ENCODE measurements at regions not wholly inside any gene's neighbourhood (a gene's known extent, or its start where the extent isn't known, plus 50 kb on each side); places are given as distances from the start of the nearest gene placed in this dataset.
"Not testable (repeated sequence)": the region's sequence is repeated elsewhere in the genome, so short reads cannot be mapped to it uniquely, and the experiment has no call there.

DNA sequence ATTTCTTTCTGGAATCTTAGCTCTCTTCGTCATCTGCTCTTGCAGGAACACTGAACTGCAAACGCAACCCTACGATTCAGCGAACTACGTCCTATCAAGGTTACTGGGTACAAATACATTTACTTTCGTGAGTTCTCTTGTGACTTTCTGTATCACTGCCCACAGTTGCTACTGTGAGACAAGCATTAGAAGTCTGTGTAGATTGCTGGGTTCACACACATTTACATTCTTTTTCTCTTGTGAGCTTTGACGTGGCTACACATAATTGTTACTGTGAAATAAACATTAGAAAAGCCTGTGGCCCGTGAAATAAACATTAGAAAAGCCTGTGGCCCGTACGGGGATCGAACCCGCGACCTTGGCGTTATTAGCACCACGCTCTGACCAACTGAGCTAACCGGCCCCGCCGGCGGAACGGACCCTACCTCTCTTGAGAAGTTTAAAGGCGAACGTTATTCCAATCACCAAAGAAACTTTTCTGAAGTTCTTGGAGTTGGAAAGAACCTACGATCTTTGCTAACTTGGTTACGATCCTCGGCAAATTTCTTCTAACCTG, 61.2 kb upstream of the ZNF322 start:
- not testable (repeated sequence) for FAIRE-seq; DNase-seq (ENCODE audit: low spot score)

DNA sequence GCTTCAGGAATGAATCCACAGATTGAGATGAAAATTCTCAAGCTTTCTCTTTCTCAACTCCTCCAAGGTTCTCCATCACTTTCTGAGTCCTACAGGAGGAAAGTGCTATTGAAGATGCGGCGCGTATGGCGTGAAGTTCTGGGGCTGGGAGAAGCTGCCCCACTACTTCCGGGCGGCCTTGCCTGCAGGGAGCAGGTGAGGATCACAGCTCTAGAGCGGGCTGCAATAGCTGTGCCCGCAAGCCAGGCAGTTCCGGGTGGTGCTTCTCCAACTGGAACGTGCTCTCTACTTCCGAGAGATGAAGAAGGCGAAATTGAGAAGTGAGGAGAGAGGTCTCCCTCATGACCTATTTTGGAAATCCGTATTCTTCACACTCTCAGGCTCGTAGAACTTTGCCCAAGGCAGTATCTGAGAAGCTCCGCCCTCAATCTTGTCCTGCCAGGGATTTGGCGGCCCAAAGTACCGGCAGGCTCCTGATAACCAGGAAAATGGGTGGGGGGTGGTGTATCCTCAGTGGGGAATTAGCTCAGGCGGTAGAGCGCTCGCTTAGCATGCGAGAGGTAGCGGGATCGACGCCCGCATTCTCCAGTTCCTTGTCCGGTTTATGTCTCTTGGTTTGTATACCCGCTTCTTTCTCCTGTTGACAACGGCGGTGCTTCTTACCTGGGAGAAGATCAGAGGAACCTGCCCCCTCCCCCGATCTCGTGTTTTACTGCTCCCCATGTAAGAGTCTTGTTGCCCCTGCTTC, 70.6 kb upstream of the ZNF322 start:
- not testable (repeated sequence) for FAIRE-seq; DNase-seq (ENCODE audit: low spot score)

DNA sequence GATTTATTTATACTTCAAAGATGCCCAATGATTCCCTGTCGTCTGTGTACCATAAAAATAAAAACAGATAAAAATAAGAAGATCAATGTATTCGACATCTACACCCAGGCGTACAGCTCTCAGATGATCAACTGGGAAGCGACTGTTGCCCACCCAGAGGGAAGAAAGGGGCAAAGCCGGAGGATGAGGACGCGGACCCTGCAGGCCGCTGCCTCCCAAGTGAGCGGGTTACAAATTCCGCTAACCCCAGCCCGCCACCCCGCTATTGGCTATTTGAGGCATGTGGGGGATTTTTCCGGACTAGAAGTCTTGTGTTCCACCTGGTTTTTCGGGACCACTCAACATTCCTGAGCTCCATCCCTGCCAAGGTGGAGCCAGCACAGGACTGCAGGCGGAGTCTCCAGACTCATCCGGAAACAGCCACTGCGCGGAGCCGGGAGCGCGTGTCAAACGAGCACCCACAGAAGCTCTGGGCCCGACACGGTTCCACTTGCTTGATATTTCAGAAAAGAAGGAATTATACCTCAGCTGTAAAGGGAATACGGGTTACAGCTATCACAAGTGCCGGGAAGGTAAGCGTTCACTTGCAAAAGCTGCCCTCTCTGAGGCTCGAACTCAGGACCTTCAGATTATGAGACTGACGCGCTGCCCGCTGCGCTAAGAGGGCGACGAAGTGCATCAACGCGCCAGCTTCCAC, 75.4 kb upstream of the ZNF322 start:
- DNase-seq (ENCODE audit: low spot score); FAIRE-seq: not testable (repeated sequence)

DNA sequence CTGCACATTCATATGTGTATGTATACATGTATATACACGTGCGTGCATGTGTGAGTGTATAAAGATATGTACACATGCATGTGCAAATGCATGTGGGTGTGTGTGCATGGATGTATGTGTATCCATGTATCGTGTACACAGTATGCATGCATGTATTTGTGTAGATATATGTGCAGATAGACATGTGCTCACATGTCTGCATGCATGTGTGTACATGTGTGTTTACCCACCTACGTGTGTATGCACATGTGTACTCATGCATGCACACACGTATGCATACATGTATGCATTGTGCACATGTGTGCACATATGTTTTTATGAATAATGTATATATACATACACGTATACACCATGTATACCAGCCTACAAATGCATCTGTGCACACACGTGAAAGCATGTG, 80.3 kb upstream of the ZNF322 start:
- no peak for FAIRE-seq

DNA sequence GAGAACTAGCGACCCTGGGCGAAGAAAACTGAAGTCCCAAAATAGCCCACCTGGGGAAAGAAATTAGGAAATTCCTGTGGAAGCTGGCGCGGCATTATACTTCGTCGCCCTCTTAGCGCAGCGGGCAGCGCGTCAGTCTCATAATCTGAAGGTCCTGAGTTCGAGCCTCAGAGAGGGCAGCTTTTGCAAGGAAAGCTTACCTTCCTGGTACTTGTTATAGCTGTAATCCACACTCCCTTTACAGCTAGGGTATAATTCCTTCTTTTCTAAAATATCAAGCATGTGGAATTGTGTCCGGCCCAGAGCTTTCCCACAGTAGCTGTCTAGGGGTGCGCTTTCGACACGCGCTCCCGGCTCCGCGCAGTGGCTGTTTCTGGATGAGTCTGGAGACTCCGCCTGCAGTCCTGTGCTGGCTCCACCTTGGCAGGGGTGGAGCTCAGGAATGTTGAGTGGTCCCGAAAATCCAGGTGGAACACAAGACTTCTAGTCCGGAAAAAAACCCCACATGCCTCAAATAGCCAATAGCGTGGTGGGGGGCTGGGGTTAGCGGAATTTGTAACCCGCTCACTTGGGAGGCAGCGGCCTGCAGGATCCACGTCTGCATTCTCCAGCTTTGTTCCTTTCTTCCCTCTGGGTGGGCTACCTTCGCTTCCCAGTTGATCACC, 83.7 kb upstream of the ZNF322 start:
- FAIRE-seq: no peak
- DNase-seq (ENCODE audit: low spot score): peak; percentile 26

More for the DNA sequence above, 80.3 kb upstream of the ZNF322 start:
- no peak for DNase-seq (ENCODE audit: low spot score)

DNA sequence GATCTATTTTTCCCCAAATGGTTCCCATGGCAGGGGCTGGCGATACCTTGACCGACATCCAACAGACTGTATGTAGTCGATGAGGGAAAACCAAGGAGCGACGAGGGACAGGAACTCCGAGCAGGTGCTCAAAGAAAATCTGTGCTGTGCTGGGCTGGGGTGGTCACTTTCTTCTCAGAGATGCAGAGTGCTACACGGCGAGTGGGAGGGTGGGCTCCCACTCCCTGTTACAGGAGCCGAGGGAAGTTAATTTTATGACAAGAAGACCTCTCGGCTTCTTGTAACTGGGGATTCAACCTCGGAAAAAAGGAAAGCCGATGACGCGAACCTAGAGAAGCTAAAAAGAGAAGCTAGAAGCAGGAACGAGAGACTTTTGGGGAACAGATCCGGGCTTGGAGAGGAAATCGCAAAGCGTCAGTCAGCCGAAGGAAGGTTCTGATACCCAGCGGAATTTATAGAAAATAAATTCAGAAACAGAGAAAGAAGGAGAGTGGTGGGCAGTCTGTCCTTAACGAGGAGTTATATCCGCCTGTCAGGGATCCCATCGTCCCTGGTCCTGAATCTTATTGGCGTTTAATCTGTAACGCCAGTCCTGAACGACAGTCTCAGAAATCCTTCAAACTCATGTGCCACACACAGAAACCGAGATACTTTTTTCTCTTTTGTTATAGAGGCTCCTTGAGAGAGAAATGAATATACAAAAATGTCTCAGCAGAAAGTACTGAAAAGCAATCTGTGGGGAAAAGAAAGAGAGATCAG, 84.6 kb upstream of the ZNF322 start:
- FAIRE-seq (no peak), DNase-seq (ENCODE audit: low spot score) (no peak)

DNA sequence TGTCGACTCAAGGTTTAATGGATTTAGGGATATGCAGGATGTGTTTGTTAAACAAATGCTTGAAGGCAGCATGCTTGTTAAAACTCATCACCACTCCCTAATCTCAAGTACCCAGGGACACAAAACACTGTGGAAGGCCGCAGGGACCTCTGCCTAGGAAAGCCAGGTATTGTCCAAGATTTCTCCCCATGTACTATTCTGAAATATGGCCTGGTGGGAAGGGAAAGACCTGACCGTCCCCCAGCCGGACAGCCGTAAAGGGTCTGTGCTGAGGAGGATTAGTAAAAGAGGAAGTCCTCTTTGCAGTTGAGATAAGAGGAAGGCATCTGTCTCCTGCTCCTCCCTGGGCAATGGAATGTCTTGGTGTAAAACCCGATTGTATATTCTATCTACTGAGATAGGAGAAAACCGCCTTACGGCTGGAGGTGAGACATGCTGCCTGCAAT, 85.3 kb upstream of the ZNF322 start:
- not testable (repeated sequence) for FAIRE-seq; DNase-seq (ENCODE audit: low spot score)

DNA sequence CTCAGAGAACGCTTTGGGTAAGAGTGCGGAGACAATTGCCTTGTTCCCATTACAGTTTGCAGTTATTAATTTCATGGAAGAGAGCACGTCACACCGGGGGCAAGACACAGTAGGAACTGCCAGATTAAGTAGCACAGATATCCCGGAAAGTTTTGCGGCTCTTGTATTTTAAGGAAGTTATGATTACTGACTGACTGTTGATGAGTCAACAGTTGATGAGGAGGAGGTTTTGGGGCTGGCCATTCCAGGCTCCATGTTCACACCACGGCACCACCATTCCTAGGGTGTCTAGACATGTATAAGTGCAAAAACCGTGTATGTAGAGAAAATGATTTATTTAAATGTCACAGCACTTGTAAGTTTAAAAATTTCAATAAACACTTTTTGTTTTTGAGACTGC, 86.4 kb upstream of the ZNF322 start:
- DNase-seq (ENCODE audit: low spot score); FAIRE-seq: not testable (repeated sequence)

DNA sequence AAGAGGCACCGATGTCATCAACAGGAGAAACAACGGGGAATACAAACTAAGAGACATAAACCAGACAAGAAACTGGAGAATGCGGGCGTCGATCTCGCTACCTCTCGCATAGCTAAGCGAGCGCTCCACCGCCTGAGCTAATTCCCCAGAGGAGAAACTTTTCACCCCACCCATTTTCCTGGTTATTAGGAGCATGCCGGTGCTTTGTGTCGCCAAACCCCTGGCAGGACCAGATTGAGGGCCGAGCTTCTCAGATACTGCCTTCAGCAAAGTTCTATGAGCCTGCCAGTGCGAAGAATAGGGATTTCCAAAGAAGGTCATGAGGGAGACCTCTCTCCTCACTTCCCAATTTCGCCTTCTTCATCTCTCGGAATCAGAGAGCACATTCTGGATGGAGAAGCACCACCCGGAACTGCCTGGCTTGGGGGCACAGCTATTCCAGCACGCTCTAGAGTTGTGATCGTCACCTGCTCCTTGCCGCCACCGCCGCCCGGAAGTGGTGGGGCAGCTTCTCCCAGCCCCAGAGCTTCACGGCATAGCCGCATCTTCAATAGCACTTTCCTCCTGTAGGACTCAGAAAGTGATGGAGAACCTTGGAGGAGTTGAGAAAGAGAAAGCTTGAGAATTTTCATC, 89.7 kb upstream of the ZNF322 start:
- FAIRE-seq; DNase-seq (ENCODE audit: low spot score): not testable (repeated sequence)

DNA sequence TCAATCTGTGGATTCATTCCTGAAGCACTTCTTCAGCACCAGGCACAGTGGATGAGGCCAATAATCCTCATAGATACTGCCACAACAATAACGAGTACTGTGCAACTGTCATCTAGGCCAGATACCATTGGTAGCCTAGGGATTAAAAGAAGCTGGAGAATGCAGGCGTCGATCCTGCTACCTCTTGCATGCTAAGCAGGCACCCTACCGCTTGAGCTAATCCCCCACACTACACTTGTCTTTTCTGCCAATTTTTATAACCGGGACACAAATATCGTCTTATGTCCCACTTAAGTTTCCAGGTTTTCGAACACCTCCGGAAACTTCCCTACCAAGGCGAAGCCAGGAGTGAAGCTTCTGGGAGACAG, 90.2 kb upstream of the ZNF322 start:
- not testable (repeated sequence) for DNase-seq (ENCODE audit: low spot score); FAIRE-seq

DNA sequence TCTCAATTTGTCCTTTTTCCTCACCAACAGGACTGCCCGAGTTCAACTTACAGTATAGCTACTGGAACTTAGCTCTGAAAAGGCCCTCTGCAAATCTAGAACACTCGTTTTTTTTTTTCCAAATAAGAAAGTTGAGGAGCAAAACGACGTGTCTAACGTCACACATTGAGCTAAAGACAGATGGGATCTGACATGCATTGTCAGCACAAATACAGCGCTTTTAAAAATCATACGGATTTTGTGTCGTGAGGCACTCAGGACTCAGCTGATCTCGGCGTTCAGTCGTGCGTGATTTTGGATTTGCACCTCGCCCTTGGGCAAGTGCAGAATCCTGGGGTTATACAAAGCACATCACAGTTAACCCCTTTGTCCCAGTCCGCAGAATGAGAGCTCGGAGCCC, 94.7 kb upstream of the ZNF322 start:
- DNase-seq (ENCODE audit: low spot score) (no peak), FAIRE-seq (no peak)

DNA sequence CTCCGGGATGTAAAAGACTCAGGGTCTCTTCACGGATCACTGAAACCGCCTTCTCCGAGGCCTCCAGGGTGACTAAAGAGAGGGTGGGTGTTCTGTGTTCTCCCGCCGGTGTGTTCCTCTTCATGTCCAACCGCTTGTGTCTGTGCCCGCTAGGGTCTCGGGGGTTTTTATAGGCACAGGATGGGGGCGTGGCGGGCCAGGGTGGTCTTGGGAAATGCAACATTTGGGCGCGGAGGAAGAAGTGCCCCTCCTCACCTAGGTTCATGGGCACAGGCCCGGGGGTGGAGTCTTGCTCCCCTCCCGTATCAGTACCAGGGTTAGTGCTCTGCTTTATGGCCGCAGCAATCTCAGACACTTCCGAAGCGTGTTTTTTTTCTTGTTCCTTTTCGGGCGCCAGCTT, 95.3 kb upstream of the ZNF322 start:
- DNase-seq (ENCODE audit: low spot score); FAIRE-seq: not testable (repeated sequence)

DNA sequence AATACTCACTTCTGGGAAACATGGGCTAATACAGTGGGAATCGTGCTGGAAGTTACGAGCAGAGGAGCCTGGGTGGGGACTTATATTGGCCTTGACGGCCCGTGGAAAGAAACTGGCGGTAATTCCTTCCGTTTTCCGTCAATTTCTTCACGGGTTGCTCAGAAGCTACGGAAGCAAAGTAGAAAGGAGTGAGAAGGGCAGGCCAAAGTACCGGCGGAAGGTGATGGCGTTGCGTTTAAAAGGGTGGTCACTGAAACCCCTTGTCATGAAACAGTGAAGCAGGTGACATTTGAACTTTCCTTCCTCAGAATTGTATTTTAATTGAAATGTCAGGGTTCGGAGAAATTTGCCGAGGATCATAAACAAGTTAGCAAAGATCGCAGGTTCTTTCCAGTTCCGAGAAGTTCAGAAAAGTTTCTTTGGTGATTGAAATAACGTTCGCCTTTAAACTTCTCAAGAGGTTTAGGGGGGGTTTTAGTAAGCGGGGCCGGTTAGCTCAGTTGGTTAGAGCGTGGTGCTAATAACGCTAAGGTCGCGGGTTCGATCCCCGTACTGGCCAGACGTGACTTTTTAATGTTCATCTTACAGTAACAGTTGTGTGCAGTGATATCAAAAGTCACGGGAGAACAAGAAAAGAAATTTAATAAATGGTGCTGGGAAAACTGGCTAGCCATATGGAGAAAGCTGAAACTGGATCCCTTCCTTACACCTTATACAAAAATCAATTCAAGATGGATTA, 96.7 kb upstream of the ZNF322 start:
- FAIRE-seq; DNase-seq (ENCODE audit: low spot score): not testable (repeated sequence)

DNA sequence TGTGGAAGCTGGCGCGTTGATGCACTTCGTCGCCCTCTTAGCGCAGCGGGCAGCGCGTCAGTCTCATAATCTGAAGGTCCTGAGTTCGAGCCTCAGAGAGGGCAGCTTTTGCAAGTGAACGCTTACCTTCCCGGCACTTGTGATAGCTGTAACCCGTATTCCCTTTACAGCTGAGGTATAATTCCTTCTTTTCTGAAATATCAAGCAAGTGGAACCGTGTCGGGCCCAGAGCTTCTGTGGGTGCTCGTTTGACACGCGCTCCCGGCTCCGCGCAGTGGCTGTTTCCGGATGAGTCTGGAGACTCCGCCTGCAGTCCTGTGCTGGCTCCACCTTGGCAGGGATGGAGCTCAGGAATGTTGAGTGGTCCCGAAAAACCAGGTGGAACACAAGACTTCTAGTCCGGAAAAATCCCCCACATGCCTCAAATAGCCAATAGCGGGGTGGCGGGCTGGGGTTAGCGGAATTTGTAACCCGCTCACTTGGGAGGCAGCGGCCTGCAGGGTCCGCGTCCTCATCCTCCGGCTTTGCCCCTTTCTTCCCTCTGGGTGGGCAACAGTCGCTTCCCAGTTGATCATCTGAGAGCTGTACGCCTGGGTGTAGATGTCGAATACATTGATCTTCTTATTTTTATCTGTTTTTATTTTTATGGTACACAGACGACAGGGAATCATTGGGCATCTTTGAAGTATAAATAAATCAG, 106.8 kb upstream of the ZNF322 start:
- not testable (repeated sequence) for FAIRE-seq; DNase-seq (ENCODE audit: low spot score)

DNA sequence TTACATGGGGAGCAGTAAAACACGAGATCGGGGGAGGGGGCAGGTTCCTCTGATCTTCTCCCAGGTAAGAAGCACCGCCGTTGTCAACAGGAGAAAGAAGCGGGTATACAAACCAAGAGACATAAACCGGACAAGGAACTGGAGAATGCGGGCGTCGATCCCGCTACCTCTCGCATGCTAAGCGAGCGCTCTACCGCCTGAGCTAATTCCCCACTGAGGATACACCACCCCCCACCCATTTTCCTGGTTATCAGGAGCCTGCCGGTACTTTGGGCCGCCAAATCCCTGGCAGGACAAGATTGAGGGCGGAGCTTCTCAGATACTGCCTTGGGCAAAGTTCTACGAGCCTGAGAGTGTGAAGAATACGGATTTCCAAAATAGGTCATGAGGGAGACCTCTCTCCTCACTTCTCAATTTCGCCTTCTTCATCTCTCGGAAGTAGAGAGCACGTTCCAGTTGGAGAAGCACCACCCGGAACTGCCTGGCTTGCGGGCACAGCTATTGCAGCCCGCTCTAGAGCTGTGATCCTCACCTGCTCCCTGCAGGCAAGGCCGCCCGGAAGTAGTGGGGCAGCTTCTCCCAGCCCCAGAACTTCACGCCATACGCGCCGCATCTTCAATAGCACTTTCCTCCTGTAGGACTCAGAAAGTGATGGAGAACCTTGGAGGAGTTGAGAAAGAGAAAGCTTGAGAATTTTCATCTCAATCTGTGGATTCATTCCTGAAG, 111.6 kb upstream of the ZNF322 start:
- DNase-seq (ENCODE audit: low spot score); FAIRE-seq: not testable (repeated sequence)

DNA sequence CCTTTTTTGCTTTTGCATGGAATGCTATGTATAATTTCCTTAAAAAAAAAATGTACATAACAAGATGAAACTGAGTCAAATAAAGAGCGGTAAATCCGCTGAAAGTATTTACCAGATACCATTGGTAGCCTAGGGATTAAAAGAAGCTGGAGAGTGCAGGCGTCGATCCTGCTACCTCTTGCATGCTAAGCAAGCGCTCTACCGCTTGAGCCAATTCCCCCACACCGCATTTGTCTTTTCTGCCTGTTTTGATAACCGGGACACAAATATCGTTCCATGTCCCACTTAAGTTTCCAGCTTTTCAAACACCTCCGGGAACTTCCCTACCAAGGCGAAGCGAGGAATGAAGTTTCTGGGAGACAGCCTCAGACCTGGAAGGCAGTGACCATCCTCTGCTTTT, 113.9 kb upstream of the ZNF322 start:
- not testable (repeated sequence) for DNase-seq (ENCODE audit: low spot score); FAIRE-seq

DNA sequence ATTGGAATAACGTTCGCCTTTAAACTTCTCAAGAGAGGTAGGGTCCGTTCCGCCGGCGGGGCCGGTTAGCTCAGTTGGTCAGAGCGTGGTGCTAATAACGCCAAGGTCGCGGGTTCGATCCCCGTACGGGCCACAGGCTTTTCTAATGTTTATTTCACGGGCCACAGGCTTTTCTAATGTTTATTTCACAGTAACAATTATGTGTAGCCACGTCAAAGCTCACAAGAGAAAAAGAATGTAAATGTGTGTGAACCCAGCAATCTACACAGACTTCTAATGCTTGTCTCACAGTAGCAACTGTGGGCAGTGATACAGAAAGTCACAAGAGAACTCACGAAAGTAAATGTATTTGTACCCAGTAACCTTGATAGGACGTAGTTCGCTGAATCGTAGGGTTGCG, 121.0 kb upstream of the ZNF322 start:
- not testable (repeated sequence) for FAIRE-seq; DNase-seq (ENCODE audit: low spot score)

All from RCC 7860 (cell line).